ENCODE measurements at regions not wholly inside any gene's neighbourhood (a gene's known extent, or its start where the extent isn't known, plus 50 kb on each side); places are given as distances from the start of the nearest gene placed in this dataset.

- no peak for TF ChIP-seq POLR2AphosphoS5 (IDR thresholded peaks at IDR 0.05; ENCODE audit: borderline replicate concordance, low read depth, low read length)
- no peak for TF ChIP-seq EZH2 (IDR thresholded peaks at IDR 0.05)
Measured at GRCh38 chr10:78555128-78555527, 513.6 kb upstream of the ZMIZ1 start.

Measured in SK-N-MC (cell line).